HG03095 (cell line): ENCODE measurements at regions not wholly inside any gene's neighbourhood (a gene's known extent, or its start where the extent isn't known, plus 50 kb on each side); places are given as distances from the start of the nearest gene placed in this dataset.

Experiments
- ATAC-seq: cut with Tn5 transposase; IDR thresholded peaks from one replicate; pipeline ENCODE4 v1.9.1; 2021; ENCODE audit warnings: moderate library complexity; ENCODE audit not compliant: unreplicated experiment

DNA sequence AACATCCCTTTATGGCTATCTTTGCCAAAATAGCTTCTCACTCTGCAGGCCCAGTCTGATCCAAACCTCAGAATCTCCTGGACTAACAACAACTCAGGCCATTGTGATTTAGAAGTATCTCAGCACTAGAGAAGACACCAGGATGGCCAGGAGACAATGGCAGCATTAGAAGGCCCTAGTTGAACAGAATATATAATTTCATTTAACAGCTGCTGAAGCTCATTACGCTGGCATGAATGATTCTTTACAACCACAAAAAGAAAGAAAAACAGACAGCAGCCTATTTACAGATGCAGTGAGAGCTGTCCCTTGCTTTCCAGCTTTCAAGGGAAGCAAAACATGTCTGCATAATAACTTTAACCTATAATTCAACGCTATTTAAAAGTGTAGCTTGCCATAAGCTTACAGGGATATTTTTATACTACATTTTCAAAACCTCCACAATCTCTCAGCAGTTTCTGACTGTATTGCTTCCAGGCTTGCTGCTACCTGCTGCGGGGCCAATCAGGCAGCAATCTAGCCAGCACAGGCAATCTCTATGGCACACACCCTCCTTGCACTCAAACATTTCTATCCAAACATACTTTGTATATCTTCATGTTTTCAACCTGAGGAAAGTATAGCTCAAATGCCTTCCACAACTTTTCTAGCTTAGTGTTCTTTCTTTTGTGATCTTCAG, 107.3 kb downstream of the OGFRL1 start:
- ATAC-seq, result no peak

DNA sequence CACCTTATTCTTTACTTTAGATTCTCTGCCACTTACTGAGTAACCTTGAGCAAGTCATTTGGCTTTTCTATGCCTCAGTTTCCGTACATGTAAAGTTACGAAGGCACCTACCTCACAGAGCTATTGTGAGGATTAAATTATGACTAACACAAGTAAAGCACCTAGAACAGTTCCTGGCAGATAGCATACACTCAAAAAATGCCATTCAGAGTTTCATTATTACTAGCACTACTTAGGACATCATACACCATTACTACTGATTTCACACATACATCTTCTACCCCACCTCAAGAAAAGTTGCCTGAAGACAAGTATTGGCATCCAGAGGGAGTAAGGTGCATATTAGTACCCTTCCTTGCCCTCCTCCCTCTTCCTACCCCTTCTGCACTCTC, 107.8 kb downstream of the OGFRL1 start:
- peak; percentile 81 for ATAC-seq

DNA sequence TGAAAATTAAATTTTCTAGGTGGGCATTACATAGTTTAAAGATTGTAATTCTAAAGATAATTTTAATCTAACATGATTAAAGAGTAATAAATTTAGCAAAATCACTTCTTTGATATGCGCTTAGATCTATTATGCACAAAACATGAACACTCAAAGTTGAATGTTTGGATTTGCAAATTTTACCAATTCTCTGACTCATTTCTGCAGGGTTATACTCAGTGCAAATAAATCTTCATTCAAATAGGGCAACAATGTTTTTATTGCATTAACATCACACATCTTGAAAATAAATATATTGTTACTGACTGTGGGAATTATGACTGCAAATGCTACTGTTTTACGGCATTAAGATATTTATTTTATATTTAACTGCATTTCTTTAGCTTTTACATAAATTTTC, 110.7 kb downstream of the OGFRL1 start:
- no peak for ATAC-seq

DNA sequence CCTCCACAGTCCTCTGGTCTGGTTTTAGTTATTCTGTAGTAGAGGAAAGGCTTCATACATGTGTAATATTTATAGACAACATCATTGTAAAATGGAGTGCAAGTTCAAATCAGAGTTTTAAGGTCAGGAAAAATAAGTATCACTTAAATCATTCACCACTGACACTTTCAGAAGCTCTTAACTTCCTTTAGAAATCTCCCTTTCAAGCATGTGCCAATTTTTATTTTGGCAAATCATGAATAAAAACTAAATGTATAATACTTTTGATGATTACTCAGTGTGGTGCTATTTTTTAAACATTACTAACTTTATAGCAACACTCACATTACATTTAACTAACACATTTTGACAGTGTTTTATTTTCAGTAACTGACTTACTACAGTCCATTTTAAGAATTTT, 112.2 kb downstream of the OGFRL1 start:
- ATAC-seq, result no peak

DNA sequence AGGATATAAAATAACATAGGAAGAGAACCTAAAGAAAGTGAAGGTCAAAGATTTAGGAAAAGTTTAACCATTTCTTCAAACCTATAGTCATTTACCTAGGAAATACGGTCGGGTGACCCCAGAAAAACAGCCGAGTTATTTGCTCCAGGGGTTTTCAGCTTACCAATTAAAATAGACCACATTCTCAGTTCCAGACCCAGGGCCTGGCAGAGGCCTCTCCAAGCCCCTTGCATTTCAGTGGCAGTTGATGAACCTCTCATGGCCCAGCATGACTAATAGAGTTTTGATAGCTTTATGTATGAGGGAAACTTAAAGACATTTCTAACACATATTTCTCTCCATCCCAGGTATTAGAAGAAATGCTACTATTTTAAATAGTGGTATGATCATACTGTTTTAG, 113.5 kb downstream of the OGFRL1 start:
- no peak for ATAC-seq

DNA sequence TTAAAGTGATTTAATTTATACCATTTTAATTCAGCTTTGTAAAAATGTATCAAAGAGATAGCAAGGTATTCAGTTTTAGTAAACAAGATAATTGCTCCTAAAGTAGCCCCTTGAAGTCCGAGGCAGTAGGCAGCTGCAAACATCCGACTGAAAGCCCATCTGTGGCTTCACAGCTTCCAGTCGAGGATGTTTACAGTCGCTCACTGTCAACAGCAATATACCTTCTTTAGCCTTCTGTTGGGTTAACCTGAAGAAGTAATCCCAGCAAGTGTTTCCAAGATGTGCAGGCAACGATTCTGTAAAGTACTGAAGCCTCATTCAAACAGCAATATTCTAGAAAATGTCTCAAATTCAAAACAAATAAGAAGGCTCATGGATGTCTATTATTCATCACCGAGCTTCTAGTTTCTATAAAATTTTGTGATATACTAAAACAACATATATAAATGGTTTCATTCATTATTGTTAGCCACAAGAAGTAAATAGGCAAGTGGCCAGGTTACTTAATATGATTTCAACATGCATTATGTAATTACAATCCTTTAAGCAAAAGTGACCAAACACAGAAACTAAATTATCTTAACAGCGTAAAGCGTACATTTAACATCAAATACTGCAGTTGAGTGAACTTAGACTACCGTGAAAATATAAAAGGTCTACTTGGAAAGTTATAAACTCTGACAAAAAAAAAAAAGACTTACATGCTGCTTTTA, 115.0 kb downstream of the OGFRL1 start:
- ATAC-seq, result no peak

DNA sequence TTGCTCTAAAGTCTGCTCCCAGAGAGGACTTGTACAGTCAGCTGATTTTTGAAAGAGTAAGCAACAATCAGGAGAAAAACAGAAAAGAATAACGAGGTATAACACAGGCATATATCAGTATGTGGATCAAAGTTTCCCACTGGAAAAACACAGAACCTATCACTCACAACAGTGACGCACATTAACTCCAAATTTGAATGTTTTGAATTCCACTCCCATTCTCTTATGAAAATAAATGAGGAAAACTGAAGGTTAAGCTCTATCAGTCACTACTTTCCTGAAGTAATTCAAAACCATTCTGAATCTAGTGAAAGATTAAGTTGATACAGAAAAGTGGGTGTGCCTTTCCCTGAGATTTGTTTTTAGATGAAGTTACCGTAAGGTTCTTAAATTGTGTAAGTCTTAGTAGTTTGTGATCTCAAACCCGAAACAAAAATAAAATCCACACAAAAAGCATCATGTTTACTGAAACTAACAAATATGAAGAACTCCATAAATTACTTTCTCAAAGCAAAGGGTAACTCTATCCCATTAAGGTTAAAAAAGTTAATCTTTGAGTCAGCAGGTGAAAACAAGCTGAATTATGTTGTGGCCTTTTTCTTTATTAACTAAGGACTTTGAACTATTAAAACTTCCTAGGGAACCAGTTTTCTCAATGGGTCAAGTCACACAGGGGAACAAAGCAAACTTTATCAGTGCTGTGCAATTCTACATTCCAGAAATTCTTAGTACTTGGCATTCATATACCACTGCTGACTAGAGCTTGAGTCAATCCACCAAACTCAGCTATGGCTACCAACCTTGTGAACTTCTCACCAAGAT, 115.7 kb downstream of the OGFRL1 start:
- ATAC-seq, result no peak

DNA sequence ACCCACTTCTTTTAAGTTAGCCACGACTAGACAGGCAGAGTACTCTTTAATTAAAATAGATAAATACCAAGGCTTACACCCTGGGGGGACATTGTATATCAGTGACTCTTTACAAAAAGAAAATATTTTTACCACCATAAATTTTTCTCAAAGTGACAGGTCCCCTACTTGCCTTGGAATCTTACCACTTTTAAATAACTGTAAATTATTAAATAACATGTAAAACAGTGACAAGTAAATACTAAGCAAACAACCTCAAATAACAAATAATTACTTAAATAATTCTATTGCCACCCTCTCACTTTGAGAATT, 116.3 kb downstream of the OGFRL1 start:
- no peak for ATAC-seq

DNA sequence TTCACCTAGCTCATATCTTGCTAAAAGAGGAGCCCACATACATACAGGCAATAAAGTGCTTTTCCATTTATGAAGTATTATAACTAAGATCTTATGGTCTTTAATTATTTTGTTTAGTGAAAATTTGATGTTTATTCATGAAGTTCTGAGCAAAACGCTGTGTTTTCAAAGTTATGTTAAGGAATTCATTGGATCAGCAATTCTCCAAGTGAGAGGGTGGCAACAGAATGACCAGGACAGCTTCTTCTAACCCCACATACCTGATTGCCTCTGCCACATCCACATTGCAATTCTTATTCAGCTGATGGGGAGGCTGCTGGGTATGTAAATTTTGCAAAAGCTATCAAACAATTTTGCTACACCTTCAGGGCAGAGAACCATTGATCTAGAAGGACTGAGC, 116.8 kb downstream of the OGFRL1 start:
- no peak for ATAC-seq

DNA sequence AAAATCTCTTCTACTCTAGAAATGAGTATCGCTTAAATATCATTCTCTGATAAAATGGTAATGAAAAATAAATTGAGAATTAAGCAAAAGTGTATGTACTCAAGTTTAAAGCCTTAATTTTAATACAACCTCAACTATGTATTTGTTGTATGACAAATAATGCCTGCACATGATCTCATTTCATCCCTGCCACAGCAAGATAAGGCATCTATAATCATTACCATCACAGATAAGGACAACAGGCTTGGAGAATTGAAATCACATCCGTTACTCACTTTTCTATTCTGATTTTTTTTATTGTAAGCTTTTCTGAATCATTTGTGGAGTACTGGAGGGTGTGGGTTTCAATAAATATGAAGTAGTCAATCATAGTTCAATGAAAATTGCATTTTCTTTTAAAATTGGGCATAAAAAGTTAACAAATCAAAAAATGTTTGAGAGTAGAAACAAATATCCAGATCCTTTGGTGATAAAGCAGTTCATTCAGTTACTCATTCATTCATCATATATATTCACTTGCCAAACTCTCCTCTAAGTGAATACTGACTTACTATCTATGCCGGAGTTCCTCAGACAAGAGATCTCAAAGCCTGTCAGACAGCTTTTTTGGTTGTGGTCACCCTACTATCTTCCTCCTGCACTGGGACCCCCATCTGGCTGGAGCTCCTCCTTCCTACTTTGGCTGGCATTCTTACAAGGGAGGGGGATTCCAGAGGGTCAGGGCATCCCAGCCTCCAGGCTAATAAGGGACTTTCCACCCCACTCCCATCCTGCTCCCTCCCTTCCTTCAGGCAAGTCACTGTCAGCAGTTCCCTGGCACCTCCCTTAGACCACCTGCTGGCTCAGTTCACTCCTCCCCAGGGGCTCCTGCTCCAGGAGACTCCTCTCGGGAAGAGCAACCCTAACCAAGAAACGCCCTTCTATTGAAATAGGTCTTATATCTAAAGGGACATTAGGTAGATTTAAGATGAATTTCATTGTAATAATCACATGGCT, 118.6 kb downstream of the OGFRL1 start:
- no peak for ATAC-seq

DNA sequence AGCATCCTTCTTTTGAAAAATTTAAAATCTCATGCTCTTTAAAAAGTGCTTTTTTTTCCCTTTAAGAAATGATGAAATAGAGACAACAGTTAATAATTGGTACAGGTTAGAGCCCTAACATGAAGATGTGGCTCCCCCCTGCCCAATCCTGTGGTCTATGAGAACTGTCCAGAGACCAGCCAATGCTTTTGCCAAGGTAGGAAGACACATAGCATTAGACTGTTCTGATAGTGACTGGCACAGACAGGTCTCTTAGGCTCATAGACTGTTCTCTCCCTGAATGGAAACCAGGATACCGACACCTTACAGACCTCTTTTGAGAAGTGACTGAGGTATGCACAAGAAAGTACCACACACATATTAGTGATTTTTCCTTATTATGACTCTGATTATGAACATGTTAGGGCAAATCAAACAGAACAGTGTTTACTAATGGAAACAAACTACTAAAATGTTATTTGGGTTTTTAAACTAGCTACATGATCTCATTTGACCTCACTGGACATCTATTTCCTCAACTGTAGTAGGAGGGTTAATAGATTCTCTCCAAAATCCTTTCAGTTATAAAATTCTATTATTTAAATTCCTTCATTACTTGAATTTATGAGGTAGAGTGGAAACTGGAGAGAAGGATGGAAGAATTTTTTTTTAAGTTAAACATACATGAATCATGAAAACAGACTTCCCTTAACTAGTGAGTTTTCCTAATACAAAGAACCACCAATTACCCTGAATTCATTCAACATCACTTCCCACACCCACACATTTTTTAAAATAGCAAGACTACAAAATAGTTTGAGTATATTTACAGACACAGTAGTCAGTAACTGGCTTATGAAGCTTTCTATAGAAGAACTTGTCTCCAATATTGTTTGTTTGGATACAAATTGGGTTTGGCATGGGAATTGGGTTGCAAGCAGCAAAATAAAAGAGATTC, 120.4 kb downstream of the OGFRL1 start:
- no peak for ATAC-seq

DNA sequence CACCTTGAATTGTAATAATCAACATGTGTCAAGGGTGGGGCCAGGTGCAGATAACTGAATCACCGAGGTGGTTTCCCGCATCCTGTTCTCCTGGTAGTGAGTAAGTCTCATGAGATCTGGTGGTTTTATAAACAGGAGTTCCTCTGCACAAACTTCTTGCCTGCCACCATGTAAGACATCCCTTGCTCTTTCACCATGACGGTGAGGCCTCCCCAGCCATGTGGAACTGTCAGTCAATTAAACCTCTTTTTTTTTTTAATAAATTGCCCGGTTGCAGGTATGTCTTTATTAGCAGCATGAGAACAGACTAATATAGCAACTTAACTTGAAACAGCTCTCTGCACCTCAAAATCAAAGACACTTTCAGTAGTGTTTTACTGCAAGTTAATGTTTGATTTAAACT, 121.6 kb downstream of the OGFRL1 start:
- no peak for ATAC-seq

DNA sequence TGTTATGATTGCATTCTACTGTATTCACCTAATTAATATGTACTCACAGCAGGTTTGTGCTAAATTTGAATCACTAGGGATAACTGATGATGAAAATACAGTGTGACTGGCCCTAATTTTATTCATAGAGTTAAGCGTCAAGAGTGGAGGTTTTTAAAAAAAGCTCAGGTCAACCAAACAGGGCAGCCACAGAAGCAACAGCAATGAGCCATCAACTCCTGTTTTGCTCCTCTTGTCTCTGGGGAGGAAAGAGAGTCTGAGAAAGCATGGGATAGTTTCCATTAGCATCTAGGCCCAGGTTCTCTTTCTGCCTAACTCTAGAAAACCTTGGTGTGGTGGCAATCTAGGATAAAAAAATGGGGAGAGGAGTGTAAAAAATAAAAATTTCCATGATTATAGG, 122.1 kb downstream of the OGFRL1 start:
- no peak for ATAC-seq

DNA sequence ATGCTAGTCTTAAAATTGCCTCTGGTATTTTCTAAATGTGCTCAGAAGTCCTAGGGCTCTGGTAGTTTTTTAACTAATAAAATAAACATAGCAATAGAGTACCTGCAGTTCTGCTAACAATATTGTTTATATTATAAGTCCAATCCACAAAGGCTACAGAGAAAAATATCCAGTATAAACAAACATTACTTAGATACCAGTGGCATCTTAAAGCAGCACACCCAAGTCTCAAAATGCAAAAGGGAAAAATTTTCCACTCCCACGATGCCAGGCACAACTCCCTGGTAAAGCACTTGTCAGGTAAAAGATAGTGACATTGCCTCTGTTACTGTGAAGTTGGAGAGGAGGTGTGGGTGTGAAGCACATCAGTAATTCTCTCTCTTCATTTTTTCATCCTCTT, 123.3 kb downstream of the OGFRL1 start:
- no peak for ATAC-seq

DNA sequence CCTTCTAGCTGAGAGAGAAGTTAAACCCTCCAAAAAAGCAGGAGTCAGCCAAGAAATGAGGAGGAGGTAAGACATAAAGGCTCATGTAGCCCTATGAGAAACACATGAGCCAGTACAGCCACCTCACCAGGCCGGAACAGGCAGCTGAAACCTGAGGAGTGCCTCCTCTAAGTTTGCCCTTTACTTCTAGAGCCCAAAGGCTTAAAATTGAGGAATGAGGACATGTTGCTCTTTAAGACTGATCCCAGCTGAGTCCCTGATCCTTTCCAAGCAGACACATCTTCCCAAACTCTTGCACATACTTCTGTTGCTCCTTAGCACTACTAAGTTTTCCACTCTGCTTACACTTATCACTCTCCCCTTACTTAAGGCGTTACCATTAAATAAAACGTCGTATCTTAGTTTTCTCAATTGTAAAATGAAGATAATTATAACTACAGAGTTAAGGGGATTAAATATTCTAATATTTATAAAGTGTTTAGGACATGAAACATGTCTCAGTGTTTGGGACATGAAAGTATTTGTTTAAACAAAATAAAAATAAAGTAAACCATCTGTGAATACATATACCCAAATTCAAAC, 124.0 kb downstream of the OGFRL1 start:
- no peak for ATAC-seq

DNA sequence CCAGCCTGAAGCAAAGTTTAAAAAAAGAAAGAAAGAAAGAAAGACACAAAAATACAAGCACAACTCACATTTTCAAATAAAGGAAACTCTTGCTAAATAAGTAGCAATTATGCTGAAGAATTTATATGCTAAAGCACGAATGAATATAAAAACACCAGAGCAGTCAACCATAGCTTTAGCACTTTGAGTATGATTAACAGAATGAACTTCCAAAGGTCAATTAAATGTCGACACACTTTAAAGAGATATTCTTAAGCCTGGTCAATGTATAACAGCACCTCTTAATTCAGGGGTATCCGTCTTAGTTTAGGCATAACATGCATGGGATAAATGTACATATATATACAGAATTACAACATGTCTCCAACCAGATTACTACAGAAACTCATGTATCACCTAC, 125.9 kb downstream of the OGFRL1 start:
- ATAC-seq, result no peak

DNA sequence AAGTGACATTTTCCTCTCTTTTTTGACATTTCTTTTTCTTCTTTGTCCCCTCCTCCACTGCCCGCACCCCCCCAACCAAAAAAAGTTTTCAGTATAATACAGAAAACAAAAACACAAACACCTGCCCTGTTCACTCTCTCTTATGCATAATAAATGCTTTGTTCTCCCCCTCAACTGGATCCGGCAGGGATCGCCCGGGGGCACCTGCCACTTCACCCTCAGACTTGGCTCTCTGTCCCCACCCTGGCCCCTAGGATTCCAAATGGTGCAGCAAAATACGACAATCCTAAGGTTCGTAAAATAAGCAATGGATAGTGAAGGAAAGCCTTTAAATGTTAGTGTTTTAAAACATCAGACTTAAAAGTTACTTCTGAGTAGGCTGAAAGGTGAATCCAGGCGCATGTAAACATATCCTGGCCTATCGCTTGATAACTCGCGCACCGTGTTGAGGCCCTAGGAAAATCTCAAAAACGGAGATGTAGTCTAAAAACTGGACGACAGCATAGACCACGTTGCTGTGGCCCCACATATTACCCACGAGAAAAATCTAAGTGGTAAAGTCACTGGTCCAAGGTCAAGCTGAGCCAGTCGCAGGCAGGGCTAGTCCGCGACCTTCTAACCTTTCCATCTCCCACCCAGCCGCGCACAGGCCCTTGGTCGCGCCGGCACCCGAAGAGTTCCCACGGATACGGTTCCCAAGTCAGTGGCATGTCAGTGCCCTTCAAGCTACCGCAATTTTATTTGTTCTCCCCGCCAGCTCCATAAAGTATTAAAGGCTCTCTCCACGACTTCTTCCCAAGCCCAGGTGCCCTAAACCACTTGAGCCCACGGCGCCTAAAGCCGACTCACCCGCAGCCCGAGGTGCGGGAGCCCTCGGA, 130.8 kb downstream of the OGFRL1 start:
- no peak for ATAC-seq

DNA sequence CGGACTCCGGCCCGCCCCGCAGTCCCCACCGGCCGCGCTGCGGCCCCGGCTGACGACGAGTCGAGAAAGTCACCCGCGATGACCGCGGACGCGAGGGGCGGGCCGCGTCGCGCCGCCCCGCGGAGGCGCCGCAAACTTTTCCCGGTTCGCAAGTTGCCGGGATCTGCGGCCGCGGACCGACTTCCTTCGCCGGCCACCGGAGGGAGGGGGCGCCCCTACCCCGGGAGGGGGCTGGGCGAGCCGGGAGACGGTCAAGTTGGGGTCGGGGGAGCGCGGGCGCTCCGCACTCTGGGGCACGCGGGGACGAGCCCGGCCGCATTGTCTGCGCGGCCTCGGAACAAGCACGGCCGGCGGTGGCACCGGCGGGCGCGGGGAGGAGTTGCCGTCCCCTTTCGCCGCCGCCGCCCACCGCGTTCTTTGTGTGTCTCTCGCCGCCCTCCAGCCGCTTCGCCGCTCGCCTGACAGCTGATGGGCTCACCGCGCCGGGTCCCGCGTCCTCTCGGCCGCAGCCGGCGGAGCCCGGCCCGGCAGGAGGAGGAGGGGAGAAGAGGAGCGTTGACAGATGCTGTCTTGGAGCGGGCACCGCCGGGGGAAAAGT, 131.6 kb downstream of the OGFRL1 start:
- ATAC-seq, result no peak
